ENCODE measurements at regions not wholly inside any gene's neighbourhood (a gene's known extent, or its start where the extent isn't known, plus 50 kb on each side); places are given as distances from the start of the nearest gene placed in this dataset.

GRCh38 chr5:56302027-56302426 lies 68.9 kb upstream of the ANKRD55 start:
- no peak for TF ChIP-seq EZH2phosphoT487 (IDR thresholded peaks at IDR 0.05; ENCODE audit: insufficient read depth, low read depth)
- no peak for TF ChIP-seq EZH2 (IDR thresholded peaks at IDR 0.05; ENCODE audit: insufficient read depth, poor library complexity, severe bottlenecking)

All from GM23248 (cell line).